ENCODE measurements at regions not wholly inside any gene's neighbourhood (a gene's known extent, or its start where the extent isn't known, plus 50 kb on each side); places are given as distances from the start of the nearest gene placed in this dataset.

- no peak overlapping the region for H3K4me3 ChIP-seq (ENCODE audit: low read depth, low read length)
- DNase-seq (ENCODE audit: low read depth): no peak
- in situ Hi-C loops (cut with HindIII; ENCODE audit: low sequenced_read_pairs): no loop called here
- TF ChIP-seq, protein P1, sequence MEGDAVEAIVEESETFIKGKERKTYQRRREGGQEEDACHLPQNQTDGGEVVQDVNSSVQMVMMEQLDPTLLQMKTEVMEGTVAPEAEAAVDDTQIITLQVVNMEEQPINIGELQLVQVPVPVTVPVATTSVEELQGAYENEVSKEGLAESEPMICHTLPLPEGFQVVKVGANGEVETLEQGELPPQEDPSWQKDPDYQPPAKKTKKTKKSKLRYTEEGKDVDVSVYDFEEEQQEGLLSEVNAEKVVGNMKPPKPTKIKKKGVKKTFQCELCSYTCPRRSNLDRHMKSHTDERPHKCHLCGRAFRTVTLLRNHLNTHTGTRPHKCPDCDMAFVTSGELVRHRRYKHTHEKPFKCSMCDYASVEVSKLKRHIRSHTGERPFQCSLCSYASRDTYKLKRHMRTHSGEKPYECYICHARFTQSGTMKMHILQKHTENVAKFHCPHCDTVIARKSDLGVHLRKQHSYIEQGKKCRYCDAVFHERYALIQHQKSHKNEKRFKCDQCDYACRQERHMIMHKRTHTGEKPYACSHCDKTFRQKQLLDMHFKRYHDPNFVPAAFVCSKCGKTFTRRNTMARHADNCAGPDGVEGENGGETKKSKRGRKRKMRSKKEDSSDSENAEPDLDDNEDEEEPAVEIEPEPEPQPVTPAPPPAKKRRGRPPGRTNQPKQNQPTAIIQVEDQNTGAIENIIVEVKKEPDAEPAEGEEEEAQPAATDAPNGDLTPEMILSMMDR (IDR thresholded peaks at IDR 0.05; ENCODE audit: low read depth, low read length, missing control alignments): no peak
Observed at GRCh38 chr17:79341816-79342215, 267.2 kb downstream of the ENGASE start.

GRCh38 chr17:79341222-79341780 lies 266.7 kb downstream of the ENGASE start:
- TF ChIP-seq, protein P1 (IDR thresholded peaks at IDR 0.05; ENCODE audit: low read depth, low read length, missing control alignments): no peak
- in situ Hi-C loops (cut with HindIII; ENCODE audit: low sequenced_read_pairs): no loop called here
- DNase-seq (ENCODE audit: low read depth): no peak
- no peak overlapping the region for H3K4me3 ChIP-seq (ENCODE audit: low read depth, low read length)

- TF ChIP-seq, protein P1 (IDR thresholded peaks at IDR 0.05; ENCODE audit: low read depth, low read length, missing control alignments): no peak
- in situ Hi-C loops (cut with HindIII; ENCODE audit: low sequenced_read_pairs): no loop called here
- H3K4me3 ChIP-seq (ENCODE audit: low read depth, low read length): no peak overlapping the region
- no peak for DNase-seq (ENCODE audit: low read depth)
Observed at GRCh38 chr17:79340333-79341221, 266.0 kb downstream of the ENGASE start.

DNA sequence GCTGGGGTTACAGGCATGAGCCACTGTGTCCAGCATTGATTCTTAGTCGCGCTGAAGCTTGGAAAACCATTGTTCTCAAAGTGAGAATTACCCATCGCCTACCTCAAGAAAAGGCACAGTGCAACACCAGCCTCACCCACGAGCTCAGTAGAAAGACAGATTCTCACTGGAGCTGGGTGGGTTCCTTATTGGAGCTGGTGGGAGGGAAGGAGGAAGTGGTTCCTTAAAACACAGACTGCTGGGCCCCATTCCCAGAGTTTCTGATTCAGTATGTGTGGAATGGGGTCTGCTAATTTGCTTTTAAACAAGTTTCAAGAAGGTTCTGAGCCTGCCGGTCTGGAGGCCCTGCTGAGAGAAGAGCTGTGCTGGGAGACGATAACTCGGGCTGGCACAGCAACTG lies 264.7 kb downstream of the ENGASE start:
- in situ Hi-C loops (cut with HindIII; ENCODE audit: low sequenced_read_pairs): no loop called here
- TF ChIP-seq, protein P1 (IDR thresholded peaks at IDR 0.05; ENCODE audit: low read depth, low read length, missing control alignments): no peak
- H3K4me3 ChIP-seq (ENCODE audit: low read depth, low read length): no peak overlapping the region
- DNase-seq (ENCODE audit: low read depth): no peak

DNA sequence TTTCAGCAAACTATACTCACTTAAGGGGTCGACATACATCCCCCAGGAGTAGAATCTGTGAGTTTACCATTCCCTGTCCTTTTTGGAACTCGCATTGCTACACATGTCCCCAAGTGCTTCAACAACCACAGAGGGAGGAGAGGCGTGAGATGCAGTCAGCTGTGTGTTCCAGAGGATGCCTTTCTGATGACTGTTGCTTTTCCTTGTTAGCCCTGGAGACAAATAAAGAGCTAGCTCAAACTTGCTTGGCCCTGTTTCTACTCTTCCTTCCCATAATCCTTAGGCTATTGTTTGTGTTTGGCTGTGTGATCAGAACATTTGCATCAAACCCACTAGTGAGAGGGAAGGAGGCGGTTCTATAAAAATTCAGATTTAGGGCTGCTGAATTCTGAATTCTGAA lies 264.0 kb downstream of the ENGASE start:
- in situ Hi-C loops (cut with HindIII; ENCODE audit: low sequenced_read_pairs): no loop called here
- DNase-seq (ENCODE audit: low read depth): no peak
- TF ChIP-seq, protein P1 (IDR thresholded peaks at IDR 0.05; ENCODE audit: low read depth, low read length, missing control alignments): no peak
- H3K4me3 ChIP-seq (ENCODE audit: low read depth, low read length): no peak overlapping the region

- in situ Hi-C loops (cut with HindIII; ENCODE audit: low sequenced_read_pairs): no loop called here
- DNase-seq (ENCODE audit: low read depth): no peak
- TF ChIP-seq, protein P1 (IDR thresholded peaks at IDR 0.05; ENCODE audit: low read depth, low read length, missing control alignments): no peak
- H3K4me3 ChIP-seq (ENCODE audit: low read depth, low read length): no peak overlapping the region
Observed at GRCh38 chr17:79338152-79338551, 263.5 kb downstream of the ENGASE start.
